Lung (tissue), 11 donors: ENCODE measurements at regions not wholly inside any gene's neighbourhood (a gene's known extent, or its start where the extent isn't known, plus 50 kb on each side); places are given as distances from the start of the nearest gene placed in this dataset.

Experiments used
- ATAC-seq: fragments of 200-7000 bp; cut with Tn5 transposase; one replicate; pipeline ENCODE4 v1.9.1; 2020; ENCODE audit warnings: moderate number of reproducible peaks; ENCODE audit not compliant: insufficient read depth, low FRiP score
- DNase-seq, 3 donors: peaks; one replicate each; pipeline ENCODE4 v3.0.0-alpha.2; 2013 to 2017
- H3K27ac ChIP-seq, 2 donors: one replicate each; pipeline ENCODE4 v1.5.1; 2013; ENCODE audit warnings: mild to moderate bottlenecking in 2 of 2, moderate library complexity in 2 of 2, control low read depth in 1 of 2, inconsistent platforms in 1 of 2, low read depth in 1 of 2, low read length in 1 of 2
- H3K27me3 ChIP-seq, 3 donors: one replicate each; pipeline ENCODE4 v1.5.1; 2013; ENCODE audit warnings: low read length in 2 of 3; ENCODE audit not compliant: control insufficient read depth in 3 of 3, insufficient read depth in 3 of 3
- H3K36me3 ChIP-seq, 4 donors: one replicate each; pipeline ENCODE4 v1.5.1; 2013; ENCODE audit warnings: low read length in 4 of 4, mild to moderate bottlenecking in 1 of 4, moderate library complexity in 1 of 4; ENCODE audit not compliant: control insufficient read depth in 4 of 4, insufficient read depth in 4 of 4
- H3K4me1 ChIP-seq, 5 donors: one replicate each; pipeline ENCODE4 v1.5.1; 2013; ENCODE audit warnings: low read length in 5 of 5, mild to moderate bottlenecking in 2 of 5, moderate library complexity in 1 of 5; ENCODE audit not compliant: control insufficient read depth in 5 of 5, insufficient read depth in 5 of 5
- H3K4me3 ChIP-seq: one replicate; pipeline ENCODE4 v1.5.1; 2013; ENCODE audit warnings: mild to moderate bottlenecking, control low read depth, moderate library complexity
- H3K9ac ChIP-seq, 2 donors: one replicate each; pipeline ENCODE4 v1.5.1; 2013; ENCODE audit warnings: low read length in 2 of 2, control low read depth in 1 of 2; ENCODE audit not compliant: insufficient read depth in 1 of 2
- H3K9me3 ChIP-seq, 4 donors: one replicate each; pipeline ENCODE4 v1.5.1; 2013; ENCODE audit warnings: low read length in 3 of 4, mild to moderate bottlenecking in 1 of 4, moderate library complexity in 1 of 4; ENCODE audit not compliant: control insufficient read depth in 4 of 4, insufficient read depth in 3 of 4
- CTCF ChIP-seq: IDR thresholded peaks from 2 replicates; pipeline ENCODE4 v1.5.1; 2012; ENCODE audit warnings: mild to moderate bottlenecking; ENCODE audit errors: control extremely low read depth, extremely low read depth
- WGBS, 2 donors: extraction: QIAGEN DNeasy Blood & Tissue Kit; methylation state at CpG; one replicate each; pipeline ENCODE4 v1.1.7; 2013; 5-methylcytosine and 5-hydroxymethylcytosine counted together
- donor health status: control.
- donor health status: control.
- donor health status: Bipolar disorder and iron deficiency.
- donor health status: healthy.
- donor health status: DM: yes; HTN: yes; CAD: no.

DNA sequence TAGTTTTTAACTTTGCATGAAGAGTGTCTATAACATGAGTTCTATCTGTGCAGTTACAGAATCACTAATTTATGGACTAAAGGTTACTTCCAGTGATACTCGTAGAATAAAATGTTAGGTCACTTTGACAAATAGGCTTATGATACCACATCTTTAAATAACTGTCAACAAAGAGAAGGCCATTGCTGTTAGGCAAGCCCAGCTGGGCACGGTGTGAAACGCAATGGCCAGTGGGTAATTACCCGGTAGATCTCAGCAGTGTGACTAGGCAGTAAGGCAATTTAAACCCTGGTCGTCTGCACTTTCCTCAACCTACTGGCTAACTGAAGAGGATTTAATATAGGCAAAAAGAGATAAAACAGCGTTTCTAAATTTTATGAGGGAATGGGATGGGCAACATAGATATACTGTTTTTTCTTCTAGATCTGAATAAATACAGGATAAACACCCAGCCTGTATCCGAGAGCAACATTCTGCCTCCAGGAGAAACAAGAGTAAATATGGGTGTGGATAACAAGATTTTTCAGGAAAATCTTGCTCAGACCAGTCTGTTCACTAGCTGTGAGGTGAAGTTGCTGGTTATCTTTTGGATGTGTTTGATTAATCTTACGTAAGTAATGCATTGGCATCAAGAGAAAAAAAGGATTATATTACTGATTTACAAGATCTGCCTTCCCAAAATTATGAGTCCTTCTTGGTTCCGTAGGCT, 631.3 kb downstream of the EFNB2 start:
- no peak for TF ChIP-seq CTCF
- Histone ChIP-seq H3K9me3 (no peaks in the 10 kb centered on the region), H3K4me1 (peaks cover 0 to 16% (median 5%) of the 10 kb centered on the region in 5 donors), H3K27ac (no peak overlapping the region), H3K36me3 (no peaks in the 10 kb centered on the region), H3K9ac (no peak overlapping the region), H3K4me3 (no peak overlapping the region), H3K27me3 (no peaks in the 10 kb centered on the region)
- WGBS, 2 donors = 83 to 88% methylated on average over 9 of the region's 9 CpGs
- DNase-seq (no peak), ATAC-seq (no peak)

- Histone ChIP-seq H3K4me3 (no peak overlapping the region), H3K4me1 (peaks cover 0 to 16% (median 5%) of the 10 kb centered on the region in 5 donors), H3K27me3 (no peaks in the 10 kb centered on the region), H3K27ac (no peak overlapping the region), H3K36me3 (no peaks in the 10 kb centered on the region), H3K9me3 (no peaks in the 10 kb centered on the region), H3K9ac (no peak overlapping the region)
- peak in 2 of 3 donors; percentile 33 to 59 for DNase-seq
- TF ChIP-seq CTCF = no peak
- no peak for ATAC-seq
- WGBS, 2 donors = 71 to 81% methylated on average over 2 of the region's 2 CpGs
Measured at GRCh38 chr13:105902396-105902795, 633.1 kb downstream of the EFNB2 start.

- Histone ChIP-seq H3K27me3 (no peaks in the 10 kb centered on the region), H3K4me3 (no peak overlapping the region), H3K9ac (no peak overlapping the region), H3K9me3 (no peaks in the 10 kb centered on the region), H3K36me3 (no peaks in the 10 kb centered on the region), H3K27ac (no peak overlapping the region), H3K4me1 (peaks cover 0 to 4% (median 0%) of the 10 kb centered on the region in 5 donors)
- WGBS, 2 donors = 94 to 95% methylated on average over 6 of the region's 6 CpGs
- DNase-seq = no peak
- no peak for TF ChIP-seq CTCF
- ATAC-seq = no peak
Measured at GRCh38 chr13:105897575-105897974, 637.9 kb downstream of the EFNB2 start.

GRCh38 chr13:105894697-105895096, 640.8 kb downstream of the EFNB2 start:
- Histone ChIP-seq H3K4me1 (peaks cover 0 to 3% (median 0%) of the 10 kb centered on the region in 5 donors), H3K9me3 (peaks cover 0 to 4% (median 0%) of the 10 kb centered on the region in 4 donors), H3K4me3 (no peak overlapping the region), H3K9ac (no peak overlapping the region), H3K27me3 (no peaks in the 10 kb centered on the region), H3K27ac (no peak overlapping the region), H3K36me3 (no peaks in the 10 kb centered on the region)
- WGBS, 2 donors = 68 to 84% methylated on average over 2 of the region's 2 CpGs
- DNase-seq (no peak), ATAC-seq (no peak)
- no peak for TF ChIP-seq CTCF
